HTR-8/SVneo (cell line): ENCODE measurements at regions not wholly inside any gene's neighbourhood (a gene's known extent, or its start where the extent isn't known, plus 50 kb on each side); places are given as distances from the start of the nearest gene placed in this dataset.
"Not testable (repeated sequence)": the region's sequence is repeated elsewhere in the genome, so short reads cannot be mapped to it uniquely, and the experiment has no call there.

Source experiments
- DNase-seq: peaks from one replicate; pipeline ENCODE4 v3.0.0; 2011; ENCODE audit warnings: low spot score, mixed read lengths; ENCODE audit not compliant: insufficient read length
- FAIRE-seq: peaks from 2 replicates; lab custom pipeline; 2011; peaks lifted over from hg19 to GRCh38; lab: Jason Lieb, UNC

DNA sequence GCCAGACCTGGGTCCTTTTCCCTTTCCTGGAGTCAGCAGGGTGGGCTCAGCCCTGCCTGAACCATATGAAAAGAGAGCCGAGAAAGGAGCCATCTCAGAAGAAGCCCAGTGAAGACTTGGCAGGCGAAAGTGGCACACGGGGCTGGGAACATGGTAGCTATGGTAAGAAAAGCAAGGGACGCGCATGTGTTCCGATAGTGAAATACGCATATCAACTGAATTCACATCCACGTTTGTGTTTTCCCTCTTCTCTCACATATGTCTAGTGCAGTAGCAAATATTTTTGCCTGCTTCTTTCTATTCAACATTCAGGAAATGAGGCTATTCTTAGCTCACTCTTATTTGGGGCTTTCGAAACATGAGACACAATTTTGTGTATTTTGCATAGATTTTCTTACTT, 54.1 kb upstream of the PEG3 start:
- FAIRE-seq (no peak), DNase-seq (no peak)

DNA sequence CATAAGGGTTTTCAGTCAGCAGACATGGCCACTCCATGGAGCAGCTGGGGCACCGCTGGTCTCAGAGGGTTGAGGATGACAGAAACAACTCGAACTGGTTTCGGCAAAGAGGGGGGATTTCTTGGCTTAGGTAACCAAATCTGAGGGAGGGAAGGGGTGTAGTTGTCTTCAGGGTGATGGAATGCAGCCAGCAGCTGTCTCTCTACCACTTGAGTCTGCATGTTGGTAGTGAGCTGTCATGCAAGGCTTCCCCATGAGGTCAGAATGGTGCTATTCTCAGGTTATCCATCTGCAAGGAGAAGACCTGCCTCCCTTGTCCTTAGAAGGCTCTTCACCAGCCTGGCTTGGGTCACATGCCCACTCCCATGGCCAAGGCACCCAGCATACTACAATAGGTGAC, 55.6 kb upstream of the PEG3 start:
- DNase-seq (no peak), FAIRE-seq (no peak)

DNA sequence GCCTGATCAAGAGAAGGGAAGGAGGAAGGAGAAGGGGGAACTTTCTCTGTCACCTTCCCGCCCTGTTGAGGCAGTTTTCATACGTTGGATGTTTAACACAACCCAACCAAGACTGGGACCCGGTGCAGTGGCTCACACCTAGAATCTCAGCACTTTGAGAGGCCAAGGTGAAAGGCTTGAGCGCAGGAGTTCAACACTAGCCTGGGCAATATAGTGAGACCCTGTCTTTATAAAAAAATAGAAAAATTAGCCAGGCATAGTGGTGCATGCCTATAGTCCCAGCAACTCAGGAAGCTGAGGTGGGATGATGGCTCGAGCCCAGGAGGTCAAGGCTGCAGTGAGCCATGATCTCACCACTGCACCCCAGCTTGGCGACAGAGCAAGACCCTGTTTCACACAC, 59.4 kb upstream of the PEG3 start:
- DNase-seq (no peak), FAIRE-seq (no peak)

DNA sequence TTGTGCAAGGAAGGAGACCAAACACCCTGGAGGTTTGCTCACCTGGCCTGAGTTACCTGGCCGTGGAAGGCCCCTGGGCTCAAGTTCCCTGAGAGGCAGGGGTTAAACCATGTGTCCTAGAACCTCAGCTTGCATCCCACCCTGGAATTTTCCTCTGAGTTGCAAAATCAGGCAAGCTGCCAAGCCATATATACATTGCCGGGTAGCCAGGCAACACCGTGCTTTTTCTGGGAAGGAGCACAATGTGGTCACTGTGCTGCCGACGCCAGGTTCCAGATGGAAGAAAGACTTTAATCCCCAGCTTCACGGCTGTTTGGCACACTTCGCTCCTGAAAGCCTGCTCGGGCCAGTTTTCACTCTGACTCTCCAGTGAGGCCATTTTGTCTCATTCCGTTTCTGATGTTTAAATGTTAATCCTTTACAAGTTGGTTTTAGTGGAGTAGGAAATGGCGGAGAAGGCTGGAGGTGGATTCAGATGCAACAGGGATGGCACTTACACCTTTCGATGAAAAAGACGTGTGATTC, 60.1 kb upstream of the PEG3 start:
- FAIRE-seq (no peak), DNase-seq (no peak)

DNA sequence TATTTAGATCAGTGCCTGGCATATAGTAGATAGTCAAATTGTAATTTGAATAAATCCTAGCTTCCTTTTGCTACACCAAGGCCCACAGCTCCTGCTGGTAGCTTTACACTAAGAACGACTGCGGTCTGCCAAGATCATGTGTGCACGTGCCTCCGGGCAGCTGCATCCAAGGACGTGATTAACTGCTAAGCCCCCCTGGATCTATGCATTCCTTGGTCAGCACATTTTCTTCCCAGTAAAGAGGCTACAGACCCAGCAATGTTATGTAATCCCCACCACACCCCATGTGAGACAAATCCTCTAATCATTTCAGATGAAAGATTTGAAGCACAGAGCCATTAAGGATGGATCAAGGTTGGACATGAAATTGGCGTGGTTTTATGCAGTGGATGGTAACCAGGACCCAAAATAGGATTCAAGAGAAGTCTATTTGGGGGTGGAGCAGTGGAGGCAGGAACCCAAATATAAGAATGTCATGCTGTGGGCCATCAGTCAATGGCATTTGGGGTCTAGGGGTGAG, 65.2 kb upstream of the PEG3 start:
- DNase-seq (no peak), FAIRE-seq (no peak)

DNA sequence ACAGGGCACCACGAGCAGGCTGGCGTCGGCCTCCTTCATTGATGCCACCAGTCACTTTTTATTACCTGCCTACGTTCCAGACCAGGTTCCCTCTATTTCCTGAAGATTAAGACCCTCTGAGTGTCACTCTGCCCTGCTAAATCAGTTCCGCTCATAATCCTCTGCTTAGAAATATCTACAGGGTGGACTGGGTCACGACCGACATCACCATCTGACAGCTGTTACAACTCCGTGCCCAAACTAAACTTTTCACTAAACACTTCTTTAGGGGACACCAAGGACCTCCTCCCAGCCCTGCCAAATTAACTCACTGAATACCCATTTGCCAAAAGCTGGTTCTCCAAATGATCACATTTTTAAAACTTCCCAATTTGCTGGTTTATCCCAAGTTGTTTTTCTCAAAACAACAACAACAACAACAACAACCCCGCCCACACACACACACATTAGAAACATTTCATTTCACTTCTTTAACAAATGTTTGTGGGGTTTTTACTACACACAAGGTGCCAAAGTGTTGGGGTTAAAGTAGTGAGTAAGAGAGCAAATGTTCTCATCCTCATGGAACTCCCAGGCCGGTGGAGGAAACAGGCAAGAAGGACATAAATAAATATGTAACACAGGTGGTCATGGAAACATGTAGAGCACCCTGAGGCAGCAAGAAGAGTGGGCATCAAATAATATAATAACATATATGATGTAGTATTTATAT, 72.0 kb upstream of the PEG3 start:
- no peak for FAIRE-seq

DNA sequence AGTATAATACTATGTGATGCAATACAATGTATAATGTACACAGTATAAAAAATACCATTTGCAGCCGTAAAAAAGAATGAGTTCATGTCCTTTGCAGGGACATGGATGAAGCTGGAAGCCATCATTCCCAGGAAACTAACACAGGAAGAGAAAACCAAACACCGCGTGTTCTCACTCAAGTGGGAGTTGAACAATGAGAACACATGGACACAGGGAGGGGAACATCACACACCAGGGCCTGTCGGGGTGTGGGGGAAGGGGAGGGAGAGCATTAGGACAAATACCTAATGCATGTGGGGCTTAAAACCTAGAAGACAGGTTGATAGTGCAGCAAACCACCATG, 72.6 kb upstream of the PEG3 start:
- FAIRE-seq, DNase-seq: not testable (repeated sequence)

More for the DNA sequence above, 72.0 kb upstream of the PEG3 start:
- DNase-seq = no peak

DNA sequence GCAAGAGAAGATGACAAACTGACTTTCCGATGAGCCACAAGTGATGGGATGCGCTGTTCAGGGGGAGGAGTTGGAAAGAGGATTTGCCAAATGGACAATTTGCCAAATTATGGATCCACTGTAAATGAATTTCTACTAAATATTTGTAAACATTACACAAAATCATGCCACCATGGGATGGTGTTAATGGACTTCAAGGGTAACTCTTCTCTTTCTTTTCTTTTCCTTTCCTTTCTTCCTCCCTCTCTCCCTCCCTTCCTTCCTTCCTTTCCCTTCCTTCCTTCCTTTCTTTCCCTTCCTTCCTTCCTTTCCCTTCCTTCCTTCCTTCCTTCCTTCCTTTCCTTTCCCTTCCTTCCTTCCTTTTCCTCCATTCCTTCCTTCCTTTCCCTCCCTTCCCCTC, 76.0 kb upstream of the PEG3 start:
- no peak for FAIRE-seq

DNA sequence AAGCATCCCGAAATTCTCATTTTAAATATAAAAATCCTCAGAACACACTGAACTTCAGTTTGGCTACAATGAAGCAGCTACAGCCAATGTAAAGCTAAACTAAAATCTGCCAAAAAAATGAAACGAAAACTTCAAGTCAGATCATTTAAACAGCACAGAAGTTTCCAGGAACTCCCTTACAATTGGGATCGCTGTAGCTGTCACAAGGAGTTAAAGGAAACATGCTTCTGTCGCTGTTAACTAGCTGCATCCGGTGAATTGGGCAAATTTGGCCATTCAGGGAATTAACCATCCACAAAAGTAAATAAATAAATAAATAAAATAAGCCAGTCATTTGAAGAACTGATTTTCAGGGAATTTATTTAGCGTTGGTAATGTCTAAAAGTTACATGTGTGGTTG, 77.0 kb upstream of the PEG3 start:
- no peak for DNase-seq
- no peak for FAIRE-seq

More for the DNA sequence above, 76.0 kb upstream of the PEG3 start:
- no peak for DNase-seq

DNA sequence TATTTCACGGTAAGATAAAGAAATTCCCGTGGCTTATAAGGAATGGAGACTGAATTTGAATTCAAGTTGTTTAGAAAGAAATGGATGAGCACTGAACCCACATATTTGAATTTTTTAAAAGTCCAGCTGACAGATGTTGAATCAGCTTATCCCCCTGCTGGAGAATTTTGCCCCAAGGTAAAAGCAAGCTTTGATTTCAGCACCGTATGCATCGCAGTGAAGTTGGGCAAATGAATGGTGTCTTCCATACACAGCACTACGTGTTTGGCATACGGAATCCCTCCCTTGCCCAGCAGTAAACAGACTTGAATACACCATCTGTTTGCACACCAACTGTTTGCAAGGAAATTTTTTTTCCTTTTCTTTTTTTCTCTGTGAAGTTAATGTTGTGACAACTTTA, 77.5 kb upstream of the PEG3 start:
- DNase-seq = no peak
- no peak for FAIRE-seq

DNA sequence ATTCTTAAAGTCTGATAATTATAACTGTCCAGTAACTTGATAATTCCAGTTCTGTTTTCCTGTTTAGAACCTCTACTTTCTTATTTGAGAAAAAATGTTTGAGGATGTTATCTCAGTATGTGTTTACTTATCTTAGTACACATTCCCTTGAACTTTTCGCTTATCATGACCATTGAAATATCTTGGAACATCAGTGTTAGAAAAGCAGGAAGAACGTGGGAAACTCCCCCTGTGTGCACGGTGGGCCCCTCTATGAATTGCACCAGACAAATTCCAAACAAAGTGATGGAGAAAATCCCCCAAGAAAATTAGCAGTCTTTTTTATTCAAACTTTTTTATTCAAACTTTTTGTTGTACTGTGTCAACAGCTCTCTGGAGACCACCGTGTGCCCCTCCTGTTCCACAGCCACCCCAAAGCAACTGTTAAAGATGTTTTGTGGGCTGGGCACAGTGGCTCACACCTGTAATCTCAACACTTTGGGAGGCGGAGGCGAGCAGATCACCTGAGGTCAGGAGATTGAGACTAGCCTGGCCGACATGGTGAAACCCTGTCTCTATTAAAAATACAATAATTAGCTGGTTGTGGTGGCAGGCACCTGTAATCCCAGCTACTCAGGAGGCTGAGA, 78.3 kb upstream of the PEG3 start:
- DNase-seq = no peak
- no peak for FAIRE-seq

DNA sequence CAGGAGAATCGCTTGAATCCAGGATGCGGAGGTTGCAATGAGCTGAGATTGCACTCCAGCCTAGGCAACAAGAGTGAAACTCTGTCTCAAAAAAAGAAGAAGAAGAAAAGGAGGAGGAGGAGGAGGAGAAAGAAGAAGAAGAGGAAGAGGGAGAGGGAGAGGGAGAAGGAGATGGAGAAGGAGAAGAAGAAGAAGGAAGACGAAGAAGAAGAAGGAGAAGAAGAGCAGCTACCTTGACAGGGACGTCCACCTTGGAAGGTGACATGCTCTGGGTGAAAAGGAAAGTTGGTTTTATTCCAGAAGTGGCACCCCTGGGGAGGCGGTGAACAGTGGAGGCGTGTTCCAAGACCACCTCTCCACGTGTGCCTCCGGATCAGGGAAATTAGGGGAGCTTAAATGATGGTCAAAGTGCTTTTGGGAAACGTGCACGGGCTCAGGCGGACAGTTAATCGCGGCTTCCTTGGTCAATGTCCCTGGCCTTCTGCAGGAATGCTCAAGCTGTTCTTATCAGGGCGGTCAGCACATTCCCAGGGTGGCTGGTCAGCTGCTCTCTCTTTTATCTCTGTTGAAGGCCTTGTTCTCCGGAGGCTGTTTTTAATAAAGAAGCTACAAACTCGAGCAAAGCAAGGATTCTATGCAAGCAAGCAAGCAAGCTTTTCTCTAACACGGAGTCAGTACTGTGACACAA, 78.9 kb upstream of the PEG3 start:
- DNase-seq (no peak), FAIRE-seq (no peak)

DNA sequence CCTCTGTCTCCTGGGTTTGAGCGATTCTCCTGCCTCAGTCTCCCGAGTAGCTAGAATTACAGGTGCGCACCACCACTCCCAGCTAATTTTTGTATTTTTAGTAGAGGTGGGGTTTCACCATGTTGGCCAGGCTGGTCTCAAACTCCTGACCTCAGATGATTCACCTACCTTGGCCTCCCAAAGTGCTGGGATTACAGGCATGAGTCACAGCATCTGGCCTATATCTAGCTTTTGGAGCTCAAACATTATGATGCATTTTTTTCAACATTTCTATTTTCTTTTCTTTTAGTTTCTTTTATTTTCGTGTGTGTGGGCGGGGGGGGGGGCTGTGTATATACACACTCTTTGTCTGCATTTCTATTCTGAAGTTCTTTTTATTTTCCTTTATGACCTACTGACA, 85.6 kb upstream of the PEG3 start:
- not testable (repeated sequence) for DNase-seq, FAIRE-seq

DNA sequence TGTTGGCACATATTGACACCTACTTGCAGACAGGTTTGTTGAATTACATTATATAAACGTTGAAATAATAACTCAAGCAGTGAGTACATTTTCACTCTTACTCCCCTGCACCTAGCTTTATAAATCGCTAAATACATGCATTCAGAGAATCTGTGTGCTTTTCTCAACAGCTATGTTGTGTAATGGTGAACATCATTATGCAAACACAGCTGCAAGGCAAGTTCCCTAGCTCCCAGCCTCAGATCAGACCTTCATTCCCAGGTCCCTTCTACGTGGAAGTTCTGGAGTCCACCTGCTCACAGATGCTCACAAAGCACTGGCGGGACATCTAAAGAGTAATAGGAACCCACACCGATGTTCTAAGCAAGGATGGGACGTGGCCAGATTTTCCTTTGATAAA, 86.8 kb upstream of the PEG3 start:
- no peak for FAIRE-seq
- DNase-seq = no peak

DNA sequence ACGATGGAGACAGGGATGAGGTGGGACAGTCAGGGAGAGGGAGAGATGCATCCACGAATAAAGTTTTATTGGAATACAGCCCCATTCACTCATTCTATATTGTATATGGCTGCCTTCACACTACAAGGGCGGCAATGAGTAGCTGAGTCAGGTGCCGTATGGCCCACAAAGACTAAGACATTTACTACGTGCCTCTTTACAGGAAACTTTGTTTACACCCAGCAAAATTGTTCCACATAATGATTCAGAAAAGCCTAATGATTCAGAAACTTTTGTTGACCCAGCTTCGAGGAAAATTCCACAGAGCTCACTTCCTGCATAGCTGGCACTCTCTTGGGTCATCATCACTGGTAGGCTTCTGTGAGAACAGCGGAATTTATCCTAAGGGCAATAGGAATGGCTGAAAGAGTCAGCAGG, 87.3 kb upstream of the PEG3 start:
- DNase-seq = no peak
- no peak for FAIRE-seq

DNA sequence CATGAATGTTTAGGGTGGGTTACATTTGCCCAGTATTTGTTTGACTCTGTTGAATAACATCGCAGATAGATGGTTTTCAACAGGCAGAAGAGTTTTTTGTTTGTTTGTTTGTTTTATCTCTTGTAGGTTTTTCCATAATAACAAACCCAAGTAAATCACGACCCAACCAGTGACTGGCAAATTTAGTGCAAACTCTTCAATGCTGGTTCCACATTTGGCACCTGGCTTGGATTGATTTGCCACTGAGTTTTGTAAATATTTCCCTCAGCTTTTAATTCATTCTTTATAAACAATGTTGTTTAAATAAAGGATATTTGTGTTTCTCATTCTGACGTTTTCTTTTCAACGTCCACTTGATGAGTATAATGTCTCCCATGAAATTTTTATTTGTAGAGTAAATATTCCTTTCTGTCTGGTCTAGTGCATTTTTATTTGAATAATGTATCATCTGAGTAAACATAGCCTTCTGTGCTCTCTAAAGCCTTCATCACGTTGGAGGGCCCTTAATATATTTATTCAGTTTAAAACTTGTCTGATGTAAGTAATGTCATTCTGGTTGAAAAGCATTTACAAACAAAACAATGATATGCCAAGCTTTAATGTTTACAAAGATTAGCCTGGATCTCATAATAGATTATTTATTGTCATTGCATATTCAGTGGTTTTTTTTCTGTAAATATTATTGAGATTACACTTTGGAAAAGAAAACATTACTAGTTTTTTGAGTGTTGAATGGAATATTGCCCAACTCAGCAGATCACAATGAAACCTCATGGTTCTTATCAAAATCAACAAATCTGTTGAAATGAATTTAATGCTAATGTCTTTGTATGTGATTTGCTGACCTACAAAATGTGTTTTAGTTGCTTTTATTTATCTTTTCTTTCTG, 90.4 kb upstream of the PEG3 start:
- no peak for DNase-seq
- no peak for FAIRE-seq

DNA sequence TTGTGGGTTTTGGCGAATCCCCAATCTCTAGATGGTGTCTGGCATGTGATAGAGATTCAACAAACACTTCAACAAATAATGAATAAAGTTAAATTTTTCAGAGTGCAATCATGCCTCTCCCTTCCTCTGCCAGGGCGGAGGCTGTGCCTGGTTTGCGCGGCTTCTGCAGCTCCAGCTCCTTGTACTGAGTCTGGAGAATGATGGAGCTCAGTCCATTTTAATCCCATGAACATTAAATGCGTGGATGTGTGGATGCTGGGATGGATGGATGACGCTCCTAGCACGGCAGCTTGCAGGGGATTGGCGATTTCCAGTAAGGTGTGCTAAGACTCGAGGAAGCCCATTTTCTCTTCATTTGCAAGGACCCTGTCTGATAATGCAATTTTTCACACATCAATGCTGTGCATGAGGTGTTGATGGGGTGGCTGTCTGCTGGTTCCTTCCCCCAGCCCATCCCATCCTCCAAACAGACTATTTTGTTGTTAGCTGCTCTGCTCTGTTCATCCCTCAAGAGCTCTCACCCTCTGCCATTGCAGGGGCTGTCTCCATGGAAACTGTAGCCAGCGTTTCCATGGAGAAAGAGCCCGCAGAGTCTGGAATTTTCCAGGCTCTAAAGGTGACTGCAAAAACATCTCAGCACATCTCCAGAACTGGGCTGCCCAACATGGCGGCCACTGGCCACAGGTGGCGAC, 92.6 kb upstream of the PEG3 start:
- DNase-seq = no peak
- no peak for FAIRE-seq

DNA sequence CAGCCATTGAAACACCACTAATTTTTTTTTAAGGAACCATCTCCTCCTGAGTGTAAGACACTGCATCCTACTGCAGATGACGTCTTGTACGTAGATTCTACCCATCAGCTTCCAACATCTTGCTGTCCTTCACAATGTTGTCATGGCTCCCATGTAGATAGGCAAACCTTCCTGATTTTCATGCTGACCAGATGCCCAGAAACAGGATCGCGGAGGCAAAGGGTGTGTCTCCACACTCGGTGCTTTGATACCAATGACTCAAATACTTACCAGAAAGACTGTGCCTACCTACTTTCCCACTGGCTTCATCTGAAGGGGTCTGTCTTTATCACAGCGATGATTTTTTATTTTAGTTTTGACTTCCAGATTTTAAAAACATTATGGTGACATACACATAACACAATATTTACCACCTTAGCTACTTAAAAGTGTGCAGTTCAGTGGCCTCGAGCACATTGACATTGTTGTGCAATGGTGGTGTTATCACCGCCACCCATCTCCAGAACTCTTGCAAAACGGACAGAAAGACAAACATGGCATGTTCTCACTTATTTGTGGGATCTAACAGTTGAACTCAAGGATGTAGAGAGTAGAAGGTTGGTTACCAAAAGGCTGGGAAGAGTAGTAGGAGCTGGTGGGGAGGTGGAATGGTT, 94.0 kb upstream of the PEG3 start:
- FAIRE-seq = no peak

DNA sequence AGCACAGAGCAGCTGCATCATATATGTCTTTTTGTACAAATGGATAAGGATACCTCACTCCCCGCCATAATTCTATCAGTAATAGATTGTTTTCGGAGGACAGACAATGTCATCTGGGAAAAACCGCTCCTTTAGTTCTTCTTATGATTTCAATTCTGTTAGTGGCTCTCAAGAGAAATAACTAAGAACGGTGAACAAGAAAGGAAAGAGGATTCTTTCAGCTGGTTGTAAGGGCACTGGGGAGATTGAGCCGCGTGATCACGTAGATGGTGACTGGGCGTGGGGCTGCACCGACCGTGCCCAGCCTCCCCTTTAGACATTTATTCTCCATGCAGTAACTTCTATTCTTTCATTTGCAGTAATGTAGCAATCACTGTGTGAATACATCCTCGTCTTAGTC, 99.4 kb upstream of the PEG3 start:
- DNase-seq (no peak), FAIRE-seq (no peak)

More for the DNA sequence above, 94.0 kb upstream of the PEG3 start:
- DNase-seq = no peak
